Vagina (tissue), 2 donors: ENCODE measurements at regions not wholly inside any gene's neighbourhood (a gene's known extent, or its start where the extent isn't known, plus 50 kb on each side); places are given as distances from the start of the nearest gene placed in this dataset.

ENCODE experiments used
- POLR2A ChIP-seq, 2 donors: fragments of 450-650 bp; IDR thresholded peaks; one replicate each; pipeline ENCODE4 v1.6.1; 2017; ENCODE audit warnings: antibody characterized with exemption in 2 of 2, mild to moderate bottlenecking in 2 of 2, moderate library complexity in 2 of 2
- POLR2AphosphoS5 ChIP-seq, 2 donors: sonication (generic); formaldehyde crosslinking; IDR thresholded peaks; one replicate each; pipeline ENCODE4 v1.9.0; 2017; ENCODE audit warnings: antibody characterized with exemption in 2 of 2, mild to moderate bottlenecking in 2 of 2, low read depth in 1 of 2; ENCODE audit not compliant: insufficient read depth in 1 of 2
- TF ChIP-seq, protein P1 (sequence below), 3 experiments: fragments of 450-650 bp in 2 of 3; fragments of 200-600 bp in 1 of 3; sonication (generic) in 1 of 3; IDR thresholded peaks; one replicate each; pipeline ENCODE4 v1.5.1; 2017 to 2019; ENCODE audit warnings: antibody characterized with exemption in 3 of 3, mild to moderate bottlenecking in 2 of 3, moderate library complexity in 2 of 3

DNA sequence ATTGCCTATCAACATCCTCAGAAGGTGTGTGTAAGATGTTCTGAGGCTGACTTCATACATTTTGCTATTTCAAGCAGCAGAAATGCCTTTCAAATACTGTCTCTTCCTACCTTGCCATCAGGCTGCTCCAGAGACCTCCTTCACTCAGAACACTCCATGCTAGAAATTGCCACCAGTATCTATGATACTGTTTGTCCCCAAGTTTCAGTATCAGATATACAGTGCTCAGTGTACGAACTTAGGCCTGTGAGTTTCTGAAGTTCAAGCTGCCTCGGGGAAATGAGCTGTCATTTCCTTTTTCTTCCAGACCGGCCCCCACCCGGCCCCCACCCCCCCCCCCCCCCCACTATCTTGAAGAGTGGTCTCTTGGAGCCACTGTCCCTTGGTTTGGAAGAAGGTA, 373.4 kb upstream of the CHRM2 start:
- no peak for TF ChIP-seq POLR2A (IDR thresholded peaks at IDR 0.05)
- TF ChIP-seq, protein P1, sequence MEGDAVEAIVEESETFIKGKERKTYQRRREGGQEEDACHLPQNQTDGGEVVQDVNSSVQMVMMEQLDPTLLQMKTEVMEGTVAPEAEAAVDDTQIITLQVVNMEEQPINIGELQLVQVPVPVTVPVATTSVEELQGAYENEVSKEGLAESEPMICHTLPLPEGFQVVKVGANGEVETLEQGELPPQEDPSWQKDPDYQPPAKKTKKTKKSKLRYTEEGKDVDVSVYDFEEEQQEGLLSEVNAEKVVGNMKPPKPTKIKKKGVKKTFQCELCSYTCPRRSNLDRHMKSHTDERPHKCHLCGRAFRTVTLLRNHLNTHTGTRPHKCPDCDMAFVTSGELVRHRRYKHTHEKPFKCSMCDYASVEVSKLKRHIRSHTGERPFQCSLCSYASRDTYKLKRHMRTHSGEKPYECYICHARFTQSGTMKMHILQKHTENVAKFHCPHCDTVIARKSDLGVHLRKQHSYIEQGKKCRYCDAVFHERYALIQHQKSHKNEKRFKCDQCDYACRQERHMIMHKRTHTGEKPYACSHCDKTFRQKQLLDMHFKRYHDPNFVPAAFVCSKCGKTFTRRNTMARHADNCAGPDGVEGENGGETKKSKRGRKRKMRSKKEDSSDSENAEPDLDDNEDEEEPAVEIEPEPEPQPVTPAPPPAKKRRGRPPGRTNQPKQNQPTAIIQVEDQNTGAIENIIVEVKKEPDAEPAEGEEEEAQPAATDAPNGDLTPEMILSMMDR (IDR thresholded peaks at IDR 0.05): no peak
- no peak for TF ChIP-seq POLR2AphosphoS5 (IDR thresholded peaks at IDR 0.05; ENCODE audit: insufficient read depth in 1 of 2, low read depth in 1 of 2)
